GM12878 (cell line): ENCODE measurements at regions not wholly inside any gene's neighbourhood (a gene's known extent, or its start where the extent isn't known, plus 50 kb on each side); places are given as distances from the start of the nearest gene placed in this dataset.
"Not testable (repeated sequence)": the region's sequence is repeated elsewhere in the genome, so short reads cannot be mapped to it uniquely, and the experiment has no call there.

Source experiments
- ATAC-seq: fragments of 200-7000 bp; cut with Tn5 transposase; 3 replicates; pipeline ENCODE4 v1.9.1; 2020; ENCODE audit warnings: mild to moderate bottlenecking, moderate library complexity
- BruUV-seq: library from RNA; stranded (reverse); fragments of 400-500 nt; replicated peaks from 2 replicates; lab custom pipeline; 2021; lab: Mats Ljungman, UMichigan
- CTCF ChIA-PET: fragments of 300-600 bp; sonication (Branson Sonifier 250); formaldehyde crosslinking; extraction: SDS; loops from one replicate; lab custom pipeline; 2021; ENCODE audit warnings: inconsistent platforms; lab: Yijun Ruan, JAX
- POLR2A ChIA-PET: fragments of 350-600 bp; formaldehyde crosslinking; extraction: SDS; loops from one replicate; lab custom pipeline; 2021; ENCODE audit warnings: inconsistent platforms; lab: Charles Lee
- RAD21 ChIA-PET: fragments of 300-600 bp; sonication (Branson Sonifier 250); formaldehyde crosslinking; loops from one replicate; lab custom pipeline; 2023; ENCODE audit warnings: antibody characterized with exemption; ENCODE audit not compliant: unreplicated experiment; lab: Charles Lee
- SMC1A ChIA-PET: fragments of 300-600 bp; sonication (Branson Sonifier 250); formaldehyde crosslinking; loops from one replicate; lab custom pipeline; 2023; ENCODE audit not compliant: unreplicated experiment, uncharacterized antibody; lab: Charles Lee
- DNase-seq: peaks from one replicate; pipeline ENCODE4 v3.0.0-alpha.2; 2011; ENCODE audit warnings: low read depth, low spot score
- FAIRE-seq: peaks from 3 replicates; lab custom pipeline; 2011; peaks lifted over from hg19 to GRCh38; lab: Jason Lieb, UNC
- H2AFZ ChIP-seq: 2 replicates; pipeline ENCODE4 v1.6.0; 2011; ENCODE audit warnings: low read depth, low read length, control low read depth; ENCODE audit not compliant: control insufficient read depth
- H3K27ac ChIP-seq: 2 replicates; pipeline ENCODE4 v1.5.1; 2011; ENCODE audit warnings: control low read depth; ENCODE audit not compliant: control insufficient read depth, insufficient read depth
- H3K27me3 ChIP-seq, 2 experiments: replicated peaks in 1 of 2; 2 replicates each; pipeline versions ENCODE4 v1.6.0 to v1.6.1; 2011; ENCODE audit warnings: low read length in 1 of 2; ENCODE audit not compliant: control insufficient read depth in 2 of 2, insufficient read depth in 2 of 2
- H3K36me3 ChIP-seq, 2 experiments: 2 replicates each; pipeline ENCODE4 v1.5.1; 2011; ENCODE audit warnings: low read length in 1 of 2; ENCODE audit not compliant: control insufficient read depth in 2 of 2, insufficient read depth in 2 of 2
- H3K4me1 ChIP-seq: 2 replicates; pipeline ENCODE4 v1.6.1; 2011; ENCODE audit warnings: mild to moderate bottlenecking, low read length, moderate library complexity, mixed read lengths; ENCODE audit not compliant: control insufficient read depth, insufficient read depth
- H3K4me2 ChIP-seq: 2 replicates; pipeline ENCODE4 v1.6.0; 2011; ENCODE audit warnings: control low read depth; ENCODE audit not compliant: control insufficient read depth, insufficient read depth
- H3K4me3 ChIP-seq: fragments of 200-600 bp; sonication (generic); 2 replicates; pipeline ENCODE4 v1.5.1; 2016
- H3K79me2 ChIP-seq: 2 replicates; pipeline ENCODE4 v1.6.0; 2011; ENCODE audit warnings: low read length; ENCODE audit not compliant: control insufficient read depth, insufficient read depth
- H3K9ac ChIP-seq: 2 replicates; pipeline ENCODE4 v1.8.0; 2011; ENCODE audit warnings: low read length, control low read depth, mixed read lengths; ENCODE audit not compliant: control insufficient read depth, insufficient read depth
- H3K9me3 ChIP-seq: replicated peaks from 3 replicates; pipeline ENCODE4 v1.5.1; 2011; ENCODE audit warnings: mild to moderate bottlenecking, low read length; ENCODE audit not compliant: control insufficient read depth, insufficient read depth
- H4K20me1 ChIP-seq: 2 replicates; pipeline ENCODE4 v1.6.0; 2011; ENCODE audit not compliant: control insufficient read depth, insufficient read depth
- WGBS: methylation state at CpG from one replicate; pipeline ENCODE4 v1.1.6; 2016; ENCODE audit warnings: low lambda C conversion rate; ENCODE audit not compliant: insufficient replicate concordance, insufficient coverage; ENCODE audit errors: missing lambda C conversion rate; 5-methylcytosine and 5-hydroxymethylcytosine counted together
- in situ Hi-C: fragments of 300-500 bp; cut with MboI; formaldehyde crosslinking; loops from 9 replicates; pipeline ENCODE4 v1.14.3; 2018; ENCODE audit warnings: mixed read lengths
- intact Hi-C: fragments of 100-400 bp; cut with micrococcal nuclease; formaldehyde crosslinking; loops from one replicate; pipeline ENCODE4 v1.14.2; 2022; ENCODE audit not compliant: unreplicated experiment

DNA sequence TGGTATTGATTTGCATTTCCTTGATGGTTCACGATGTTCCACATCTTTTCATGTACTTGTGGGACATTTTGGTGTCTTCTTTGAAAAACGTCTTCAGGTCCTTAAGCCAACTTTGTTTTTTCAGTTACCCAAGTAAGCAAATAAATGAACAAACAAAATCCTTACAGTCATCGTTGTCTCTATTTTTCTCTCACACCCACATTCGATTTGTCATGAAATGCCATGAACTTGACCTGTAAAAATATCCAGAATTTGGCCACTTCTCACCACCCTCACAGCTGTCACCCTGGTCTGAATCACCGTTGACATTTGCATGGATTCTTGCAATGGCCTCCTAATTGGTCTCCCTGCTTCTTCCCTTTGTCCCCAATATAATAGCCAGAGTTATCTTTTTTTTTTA lies 109.5 kb upstream of the METTL14 start:
- CTCF ChIA-PET, H3K27me3 ChIP-seq, H3K9ac ChIP-seq, H3K79me2 ChIP-seq, H3K36me3 ChIP-seq, H3K4me1 ChIP-seq, in situ Hi-C loops, ATAC-seq, RAD21 ChIA-PET, BruUV-seq, H2AFZ ChIP-seq, H3K4me2 ChIP-seq, H4K20me1 ChIP-seq, DNase-seq, intact Hi-C loops, H3K27ac ChIP-seq, SMC1A ChIA-PET, H3K4me3 ChIP-seq, H3K9me3 ChIP-seq, POLR2A ChIA-PET: not testable (repeated sequence)
- FAIRE-seq: peak; percentile 49
- 0% methylated on average over 5 of the region's 5 CpGs for WGBS

- CTCF ChIA-PET, H3K4me1 ChIP-seq, ATAC-seq, H3K27me3 ChIP-seq, H4K20me1 ChIP-seq, FAIRE-seq, SMC1A ChIA-PET, H3K4me3 ChIP-seq, BruUV-seq, H3K36me3 ChIP-seq, RAD21 ChIA-PET, H3K9me3 ChIP-seq, H2AFZ ChIP-seq, POLR2A ChIA-PET, H3K9ac ChIP-seq, DNase-seq, H3K79me2 ChIP-seq, in situ Hi-C loops, H3K27ac ChIP-seq, H3K4me2 ChIP-seq, intact Hi-C loops: not testable (repeated sequence)
- 72% methylated on average over 11 of the region's 13 CpGs for WGBS
These were observed 108.4 kb upstream of the METTL14 start for GRCh38 chr4:118576709-118577219.
